KMS-11 (cell line): ENCODE measurements at regions not wholly inside any gene's neighbourhood (a gene's known extent, or its start where the extent isn't known, plus 50 kb on each side); places are given as distances from the start of the nearest gene placed in this dataset.

Source experiments
- H2AFZ ChIP-seq: fragments of 200-600 bp; sonication (generic); 2 replicates; pipeline ENCODE4 v1.6.1; 2016; ENCODE audit warnings: antibody characterized with exemption, mixed run types, low read depth
- H3K27ac ChIP-seq: fragments of 200-600 bp; sonication (generic); 2 replicates; pipeline ENCODE4 v1.6.1; 2016; ENCODE audit warnings: mild to moderate bottlenecking, mixed run types
- H3K27me3 ChIP-seq: fragments of 200-600 bp; sonication (generic); 2 replicates; pipeline ENCODE4 v1.6.1; 2017; ENCODE audit warnings: mild to moderate bottlenecking, low read depth, mixed run types, moderate library complexity; ENCODE audit not compliant: insufficient read depth
- H3K36me3 ChIP-seq: fragments of 200-600 bp; sonication (generic); 2 replicates; pipeline ENCODE4 v1.6.1; 2017; ENCODE audit warnings: mild to moderate bottlenecking, mixed run types; ENCODE audit not compliant: insufficient read depth
- H3K4me1 ChIP-seq: fragments of 200-600 bp; sonication (generic); 2 replicates; pipeline ENCODE4 v1.6.1; 2016; ENCODE audit warnings: mild to moderate bottlenecking, low read depth, mixed run types; ENCODE audit not compliant: poor library complexity, severe bottlenecking
- H3K4me2 ChIP-seq: fragments of 200-600 bp; sonication (generic); 2 replicates; pipeline ENCODE4 v1.7.0; 2016; ENCODE audit warnings: mild to moderate bottlenecking, mixed run types
- H3K4me3 ChIP-seq: fragments of 200-600 bp; sonication (generic); IDR thresholded peaks from 2 replicates; pipeline ENCODE4 v1.6.1; 2017; ENCODE audit warnings: low read depth, low read length, mixed read lengths; ENCODE audit not compliant: insufficient read depth
- H3K79me2 ChIP-seq: fragments of 200-600 bp; sonication (generic); 2 replicates; pipeline ENCODE4 v1.6.1; 2016; ENCODE audit warnings: low read depth, mixed run types; ENCODE audit not compliant: insufficient read depth
- H3K9ac ChIP-seq: fragments of 200-600 bp; sonication (generic); 2 replicates; pipeline ENCODE4 v1.6.1; 2016; ENCODE audit warnings: mild to moderate bottlenecking, mixed run types
- H4K20me1 ChIP-seq: fragments of 200-600 bp; sonication (generic); 2 replicates; pipeline ENCODE4 v1.6.1; 2016; ENCODE audit warnings: mild to moderate bottlenecking, mixed run types; ENCODE audit not compliant: insufficient read depth
- TF ChIP-seq, protein P1 (sequence below): fragments of 200-600 bp; sonication (generic); conservative IDR thresholded peaks from 2 replicates; pipeline ENCODE4 v1.6.1; 2017; ENCODE audit warnings: low read depth, mild to moderate bottlenecking, antibody characterized with exemption, low read length, moderate library complexity, mixed read lengths

DNA sequence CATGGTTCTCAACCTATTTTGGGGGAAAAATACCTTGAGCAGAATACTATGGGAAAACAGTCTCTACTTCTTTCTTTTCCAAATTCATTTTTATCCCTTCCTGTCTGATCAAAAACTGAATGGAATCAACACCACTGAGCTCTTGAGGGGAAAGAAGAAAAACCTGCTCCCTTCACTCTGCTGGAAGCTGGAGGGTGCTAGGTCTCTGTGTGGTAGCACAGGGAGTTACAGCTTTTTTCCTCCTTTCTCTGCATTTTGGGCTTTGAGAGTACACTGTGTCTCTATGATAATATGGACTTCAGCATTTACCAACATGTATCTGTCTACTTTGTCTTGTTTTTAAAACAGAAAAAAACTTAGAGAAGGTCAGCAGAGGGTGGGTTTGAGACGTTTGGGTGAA is 417.2 kb upstream of the SYT1 start:
- no peak overlapping the region for H3K27ac ChIP-seq
- H3K9ac ChIP-seq: no peak overlapping the region
- no peaks in the 10 kb centered on the region for H4K20me1 ChIP-seq
- no peaks in the 10 kb centered on the region for H3K4me1 ChIP-seq
- H3K27me3 ChIP-seq: no peaks in the 10 kb centered on the region
- no peaks in the 10 kb centered on the region for H3K79me2 ChIP-seq
- H3K36me3 ChIP-seq: no peaks in the 10 kb centered on the region
- no peak overlapping the region for H2AFZ ChIP-seq
- TF ChIP-seq, protein P1, sequence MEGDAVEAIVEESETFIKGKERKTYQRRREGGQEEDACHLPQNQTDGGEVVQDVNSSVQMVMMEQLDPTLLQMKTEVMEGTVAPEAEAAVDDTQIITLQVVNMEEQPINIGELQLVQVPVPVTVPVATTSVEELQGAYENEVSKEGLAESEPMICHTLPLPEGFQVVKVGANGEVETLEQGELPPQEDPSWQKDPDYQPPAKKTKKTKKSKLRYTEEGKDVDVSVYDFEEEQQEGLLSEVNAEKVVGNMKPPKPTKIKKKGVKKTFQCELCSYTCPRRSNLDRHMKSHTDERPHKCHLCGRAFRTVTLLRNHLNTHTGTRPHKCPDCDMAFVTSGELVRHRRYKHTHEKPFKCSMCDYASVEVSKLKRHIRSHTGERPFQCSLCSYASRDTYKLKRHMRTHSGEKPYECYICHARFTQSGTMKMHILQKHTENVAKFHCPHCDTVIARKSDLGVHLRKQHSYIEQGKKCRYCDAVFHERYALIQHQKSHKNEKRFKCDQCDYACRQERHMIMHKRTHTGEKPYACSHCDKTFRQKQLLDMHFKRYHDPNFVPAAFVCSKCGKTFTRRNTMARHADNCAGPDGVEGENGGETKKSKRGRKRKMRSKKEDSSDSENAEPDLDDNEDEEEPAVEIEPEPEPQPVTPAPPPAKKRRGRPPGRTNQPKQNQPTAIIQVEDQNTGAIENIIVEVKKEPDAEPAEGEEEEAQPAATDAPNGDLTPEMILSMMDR: no peak
- no peak overlapping the region for H3K4me2 ChIP-seq
- no peak overlapping the region for H3K4me3 ChIP-seq

DNA sequence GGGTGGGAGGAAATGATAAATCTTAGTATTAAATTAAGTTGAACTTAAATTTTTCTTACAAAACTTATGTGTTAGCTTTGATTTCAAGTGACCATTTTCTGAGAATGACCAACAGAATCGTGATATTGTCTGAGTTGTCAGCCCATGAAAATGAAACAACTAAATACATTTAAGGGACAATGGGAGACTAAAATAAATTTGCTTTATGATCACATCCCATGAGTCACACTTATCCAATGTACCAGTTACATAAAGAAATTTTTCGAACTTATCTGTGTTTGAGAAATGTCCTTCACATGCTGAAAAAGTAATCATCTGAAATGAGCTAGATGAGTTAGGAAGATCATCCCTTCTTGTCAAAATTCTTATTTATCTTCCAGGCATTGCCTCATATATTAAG is 415.9 kb upstream of the SYT1 start:
- H3K79me2 ChIP-seq: no peaks in the 10 kb centered on the region
- TF ChIP-seq, protein P1: no peak
- no peak overlapping the region for H3K9ac ChIP-seq
- H3K27ac ChIP-seq: no peak overlapping the region
- no peaks in the 10 kb centered on the region for H3K4me1 ChIP-seq
- no peaks in the 10 kb centered on the region for H3K27me3 ChIP-seq
- H2AFZ ChIP-seq: no peak overlapping the region
- H3K36me3 ChIP-seq: no peaks in the 10 kb centered on the region
- H3K4me3 ChIP-seq: no peak overlapping the region
- no peaks in the 10 kb centered on the region for H4K20me1 ChIP-seq
- no peak overlapping the region for H3K4me2 ChIP-seq

DNA sequence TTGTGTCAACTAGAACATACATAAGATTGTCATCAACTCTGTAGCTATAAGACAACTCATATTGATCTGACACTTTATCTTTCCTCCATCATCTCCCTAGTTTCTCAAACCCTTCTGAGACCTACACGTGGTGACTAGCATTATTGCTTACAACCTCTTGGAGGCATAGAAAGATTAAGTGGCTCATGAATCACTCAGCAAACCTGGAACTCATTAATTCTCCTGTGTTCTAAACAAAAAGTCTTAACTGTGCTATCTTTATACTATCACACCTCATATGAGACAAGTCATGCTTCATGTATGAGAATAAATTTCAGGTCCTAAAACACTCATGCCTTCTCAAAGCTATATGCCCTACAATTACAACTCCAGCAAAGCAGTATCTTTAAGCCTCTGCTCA is 408.6 kb upstream of the SYT1 start:
- H3K27me3 ChIP-seq: no peaks in the 10 kb centered on the region
- peaks cover 6% of the 10 kb centered on the region for H3K4me1 ChIP-seq
- TF ChIP-seq, protein P1: no peak
- H3K27ac ChIP-seq: no peak overlapping the region
- H3K9ac ChIP-seq: no peak overlapping the region
- no peaks in the 10 kb centered on the region for H3K36me3 ChIP-seq
- no peak overlapping the region for H3K4me3 ChIP-seq
- H4K20me1 ChIP-seq: no peaks in the 10 kb centered on the region
- H3K79me2 ChIP-seq: no peaks in the 10 kb centered on the region
- H2AFZ ChIP-seq: no peak overlapping the region
- no peak overlapping the region for H3K4me2 ChIP-seq

DNA sequence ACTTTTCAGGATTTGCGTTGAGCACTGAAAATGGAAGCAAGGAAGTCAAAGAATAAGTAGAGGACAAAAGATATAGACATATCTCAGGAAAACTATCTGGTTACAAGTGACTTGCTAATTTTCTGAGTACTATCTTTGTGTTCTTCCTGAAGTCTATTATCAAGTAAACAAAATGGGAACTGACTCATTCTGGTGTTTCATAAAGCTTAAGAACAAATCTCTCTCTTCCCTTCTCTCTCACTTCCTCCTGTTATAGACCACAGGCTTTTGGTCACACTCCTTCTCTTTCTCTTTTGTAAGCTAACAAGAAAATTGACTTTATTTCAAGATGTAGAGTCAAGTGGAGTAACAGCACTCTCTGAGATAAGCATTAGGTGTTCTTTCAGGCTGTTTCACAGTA is 406.6 kb upstream of the SYT1 start:
- no peaks in the 10 kb centered on the region for H4K20me1 ChIP-seq
- TF ChIP-seq, protein P1: no peak
- no peak overlapping the region for H2AFZ ChIP-seq
- H3K27ac ChIP-seq: no peak overlapping the region
- H3K9ac ChIP-seq: no peak overlapping the region
- H3K36me3 ChIP-seq: no peaks in the 10 kb centered on the region
- no peak overlapping the region for H3K4me3 ChIP-seq
- H3K4me2 ChIP-seq: no peak overlapping the region
- H3K27me3 ChIP-seq: no peaks in the 10 kb centered on the region
- H3K4me1 ChIP-seq: peaks cover 6% of the 10 kb centered on the region
- H3K79me2 ChIP-seq: no peaks in the 10 kb centered on the region
